Naive thymus-derived CD4-positive, alpha-beta T cell (primary cell): ENCODE measurements at regions not wholly inside any gene's neighbourhood (a gene's known extent, or its start where the extent isn't known, plus 50 kb on each side); places are given as distances from the start of the nearest gene placed in this dataset.

ENCODE experiments used
- ATAC-seq: fragments of 150-1000 bp; cut with Tn5 transposase; 2 replicates; pipeline ENCODE4 v1.10.0; 2021; ENCODE audit warnings: mild to moderate bottlenecking, moderate library complexity
- CTCF ChIA-PET: fragments of 350-600 bp; sonication (Branson Sonifier 250); formaldehyde crosslinking; loops from one replicate; lab custom pipeline; 2021; ENCODE audit warnings: antibody characterized with exemption; lab: Charles Lee
- POLR2A ChIA-PET: fragments of 350-600 bp; sonication (Branson Sonifier 250); formaldehyde crosslinking; loops from one replicate; lab custom pipeline; 2021; ENCODE audit warnings: antibody characterized with exemption, inconsistent platforms; lab: Charles Lee
- DNase-seq, 9 donors: peaks; one replicate each; pipeline versions ENCODE4 v3.0.0 to v3.0.0-alpha.2; 2020 to 2022; ENCODE audit warnings: mixed read lengths in 1 of 9
- H3K27ac ChIP-seq: one replicate; pipeline ENCODE4 v1.7.0; 2013; ENCODE audit warnings: mild to moderate bottlenecking, low read depth, low read length, moderate library complexity
- H3K27me3 ChIP-seq, 2 donors: one replicate each; pipeline ENCODE4 v1.7.0; 2013; ENCODE audit warnings: low read length in 2 of 2, mild to moderate bottlenecking in 2 of 2, moderate library complexity in 2 of 2; ENCODE audit not compliant: control insufficient read depth in 2 of 2, insufficient read depth in 2 of 2
- H3K36me3 ChIP-seq, 3 experiments: 1 replicate in 2 of 3; 2 replicates in 1 of 3; pipeline ENCODE4 v1.7.0; 2013; ENCODE audit warnings: low read length in 3 of 3, mild to moderate bottlenecking in 3 of 3, moderate library complexity in 1 of 3; ENCODE audit not compliant: insufficient read depth in 3 of 3, control insufficient read depth in 2 of 3
- H3K4me1 ChIP-seq, 2 donors: one replicate each; pipeline ENCODE4 v1.7.0; 2013; ENCODE audit warnings: low read length in 2 of 2, mild to moderate bottlenecking in 2 of 2, moderate library complexity in 1 of 2; ENCODE audit not compliant: control insufficient read depth in 2 of 2, insufficient read depth in 2 of 2
- H3K4me3 ChIP-seq: 2 replicates; pipeline ENCODE4 v1.7.0; 2013; ENCODE audit warnings: mild to moderate bottlenecking, low read length
- H3K9me3 ChIP-seq, 3 experiments: 1 replicate in 2 of 3; 2 replicates in 1 of 3; pipeline ENCODE4 v1.7.0; 2013; ENCODE audit warnings: low read length in 3 of 3; ENCODE audit not compliant: control insufficient read depth in 2 of 3
- H3K27ac Mint-ChIP-seq, 9 donors: one replicate each; pipeline ENCODE4 v1.8.0; 2020 to 2022; ENCODE audit warnings: mixed read lengths in 9 of 9, mild to moderate bottlenecking in 8 of 9, moderate library complexity in 5 of 9, inconsistent platforms in 2 of 9
- H3K27me3 Mint-ChIP-seq, 5 donors: one replicate each; pipeline ENCODE4 v1.8.0; 2021 to 2022; ENCODE audit warnings: mixed read lengths in 5 of 5, mild to moderate bottlenecking in 1 of 5
- H3K36me3 Mint-ChIP-seq, 5 donors: one replicate each; pipeline ENCODE4 v1.8.0; 2020 to 2022; ENCODE audit warnings: mixed read lengths in 5 of 5, mild to moderate bottlenecking in 3 of 5, inconsistent platforms in 1 of 5
- H3K4me1 Mint-ChIP-seq, 7 donors: one replicate each; pipeline ENCODE4 v1.8.0; 2020 to 2022; ENCODE audit warnings: mixed read lengths in 7 of 7, mild to moderate bottlenecking in 3 of 7, inconsistent platforms in 1 of 7
- H3K4me3 Mint-ChIP-seq, 10 donors: one replicate each; pipeline ENCODE4 v1.8.0; 2020 to 2022; ENCODE audit warnings: mild to moderate bottlenecking in 10 of 10, mixed read lengths in 10 of 10, moderate library complexity in 6 of 10, inconsistent platforms in 2 of 10
- H3K9me3 Mint-ChIP-seq, 11 donors: one replicate each; pipeline ENCODE4 v1.8.0; 2020 to 2022; ENCODE audit warnings: mixed read lengths in 11 of 11, mild to moderate bottlenecking in 4 of 11, inconsistent platforms in 1 of 11, moderate library complexity in 1 of 11
- intact Hi-C, 2 donors: fragments of 100-400 bp; cut with micrococcal nuclease; formaldehyde crosslinking; loops; one replicate each; pipeline ENCODE4 v1.15.1; 2023

DNA sequence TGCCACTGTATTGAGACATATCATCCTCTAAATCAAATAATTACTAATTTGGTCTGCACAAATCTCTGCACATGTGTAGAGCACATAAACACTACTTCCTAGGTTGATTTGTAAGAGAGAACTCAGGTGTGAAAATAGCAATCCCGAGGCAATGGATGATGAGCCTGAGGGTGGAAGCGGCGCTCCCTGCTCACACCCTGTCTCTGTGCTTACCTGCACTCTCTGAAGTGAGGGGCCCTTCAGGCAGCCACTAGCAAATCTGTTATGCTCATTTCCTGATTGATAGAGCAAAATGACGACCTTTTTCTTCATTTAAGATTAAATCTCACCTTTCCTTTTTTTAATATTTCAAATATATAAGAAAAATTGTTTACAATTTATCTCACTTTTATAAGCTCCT lies 1995.7 kb upstream of the AGA start:
- Histone ChIP-seq H3K27me3 (no peaks in the 10 kb centered on the region), H3K9me3 (no peaks in the 10 kb centered on the region), H3K27ac (no peak overlapping the region), H3K4me1 (no peaks in the 10 kb centered on the region), H3K4me3 (no peak overlapping the region), H3K36me3 (no peaks in the 10 kb centered on the region)
- Mint-ChIP-seq H3K27me3 (no peaks in the 10 kb centered on the region), H3K4me3 (no peak overlapping the region), H3K4me1 (no peaks in the 10 kb centered on the region), H3K27ac (no peak overlapping the region), H3K9me3 (peaks cover 0 to 14% (median 5%) of the 10 kb centered on the region in 11 donors), H3K36me3 (no peaks in the 10 kb centered on the region)
- DNase-seq (no peak), ATAC-seq (no peak)
- intact Hi-C loops: no loop called here
- POLR2A ChIA-PET: no interaction called here
- CTCF ChIA-PET: no interaction called here

DNA sequence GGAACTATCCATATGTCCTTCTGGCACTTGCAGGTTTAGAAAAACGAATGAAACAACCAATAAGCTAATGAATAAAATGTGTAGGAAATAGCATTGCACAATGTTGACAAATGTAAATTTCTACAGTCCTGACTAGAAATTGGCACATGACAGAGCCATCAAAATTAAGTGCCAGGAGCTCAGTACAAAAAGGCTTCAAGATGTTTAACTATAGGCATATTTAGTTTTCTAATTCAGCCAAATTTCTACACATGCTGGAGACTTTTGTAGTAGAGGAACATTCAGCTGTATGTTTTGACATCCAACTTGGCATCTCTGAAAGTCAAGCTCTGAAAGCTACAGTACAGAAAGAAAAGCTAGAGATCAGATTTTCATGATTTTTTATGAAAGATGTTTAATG lies 1999.4 kb upstream of the AGA start:
- DNase-seq: no peak
- Histone ChIP-seq H3K27ac (no peak overlapping the region), H3K4me3 (no peak overlapping the region), H3K9me3 (no peaks in the 10 kb centered on the region), H3K36me3 (no peaks in the 10 kb centered on the region), H3K4me1 (no peaks in the 10 kb centered on the region), H3K27me3 (no peaks in the 10 kb centered on the region)
- Mint-ChIP-seq H3K27ac (no peak overlapping the region), H3K4me1 (no peaks in the 10 kb centered on the region), H3K4me3 (no peak overlapping the region), H3K9me3 (peaks cover 0 to 24% (median 4%) of the 10 kb centered on the region in 11 donors), H3K36me3 (no peaks in the 10 kb centered on the region), H3K27me3 (no peaks in the 10 kb centered on the region)
- ChIA-PET POLR2A (no interaction called here), CTCF (no interaction called here)
- intact Hi-C loops: no loop called here
- no peak for ATAC-seq

DNA sequence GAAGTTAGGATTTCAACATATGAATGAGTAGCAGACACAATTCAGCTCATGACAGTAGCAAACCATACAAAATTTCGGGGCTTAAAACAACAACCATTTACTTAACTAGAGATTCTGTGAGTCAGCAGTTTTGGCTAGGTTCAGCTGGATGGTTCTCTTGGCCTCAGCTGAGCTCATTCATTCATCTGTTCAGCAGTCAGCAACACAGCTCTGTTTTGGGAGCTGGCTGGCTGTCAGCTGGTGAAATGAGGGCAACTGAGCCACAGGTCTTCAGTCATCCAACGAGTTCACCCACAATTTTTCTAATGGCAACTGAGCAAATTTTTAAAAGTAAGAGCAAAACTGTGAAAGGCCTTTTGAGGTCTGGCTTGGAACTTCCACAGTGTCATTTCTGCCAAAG lies 2005.1 kb upstream of the AGA start:
- Mint-ChIP-seq H3K4me3 (no peak overlapping the region), H3K9me3 (peaks cover 0 to 22% (median 6%) of the 10 kb centered on the region in 11 donors), H3K36me3 (no peaks in the 10 kb centered on the region), H3K27me3 (no peaks in the 10 kb centered on the region), H3K27ac (no peak overlapping the region), H3K4me1 (no peaks in the 10 kb centered on the region)
- Histone ChIP-seq H3K36me3 (no peaks in the 10 kb centered on the region), H3K27me3 (no peaks in the 10 kb centered on the region), H3K27ac (no peak overlapping the region), H3K9me3 (no peaks in the 10 kb centered on the region), H3K4me1 (no peaks in the 10 kb centered on the region), H3K4me3 (no peak overlapping the region)
- POLR2A ChIA-PET: no interaction called here
- no peak for ATAC-seq
- no peak for DNase-seq
- intact Hi-C loops: no loop called here
- CTCF ChIA-PET: no interaction called here

DNA sequence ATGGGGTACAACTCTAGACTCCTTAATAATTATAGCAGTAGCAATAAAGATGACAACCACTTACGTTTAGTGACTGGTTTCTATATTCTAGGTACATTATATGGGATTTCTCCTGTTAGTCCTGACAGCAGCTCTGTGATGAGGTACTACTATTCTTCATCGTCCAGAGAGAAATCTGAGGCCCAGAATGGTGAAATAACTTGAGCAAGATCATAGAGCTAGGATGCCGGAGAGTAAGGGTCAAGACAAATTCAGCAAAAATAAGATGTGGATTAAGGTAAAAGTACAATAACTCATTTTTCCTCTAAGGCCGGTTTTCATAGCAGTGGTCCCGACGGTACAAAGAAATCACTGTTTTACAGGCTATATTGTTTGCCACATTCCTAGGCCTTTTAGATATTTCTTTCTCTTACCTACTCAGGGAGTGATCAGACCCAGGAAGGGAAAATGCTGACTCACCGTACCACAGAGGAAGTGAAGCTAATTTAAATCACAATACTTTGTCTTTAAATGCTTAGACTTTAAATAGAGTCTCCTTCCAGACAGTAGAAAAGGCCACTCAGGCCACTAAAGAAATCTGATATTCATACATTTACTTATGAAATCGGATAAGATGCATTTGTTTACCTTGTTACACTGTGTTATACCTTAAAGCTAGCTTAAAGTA lies 2023.0 kb upstream of the AGA start:
- ATAC-seq (no peak), DNase-seq (no peak)
- no peak overlapping the region for H3K27ac ChIP-seq
- H3K9me3 Mint-ChIP-seq: peaks cover 0 to 16% (median 3%) of the 10 kb centered on the region in 11 donors
- H3K4me1 ChIP-seq: no peaks in the 10 kb centered on the region
- H3K27me3 ChIP-seq: no peaks in the 10 kb centered on the region
- no peaks in the 10 kb centered on the region for H3K36me3 Mint-ChIP-seq
- no peaks in the 10 kb centered on the region for H3K27me3 Mint-ChIP-seq
- H3K27ac Mint-ChIP-seq: no peak overlapping the region
- H3K9me3 ChIP-seq: no peaks in the 10 kb centered on the region
- POLR2A ChIA-PET: no interaction called here
- CTCF ChIA-PET: no interaction called here
- no peak overlapping the region for H3K4me3 Mint-ChIP-seq
- no peaks in the 10 kb centered on the region for H3K4me1 Mint-ChIP-seq
- H3K4me3 ChIP-seq: no peak overlapping the region
- intact Hi-C loops: no loop called here
- no peaks in the 10 kb centered on the region for H3K36me3 ChIP-seq

DNA sequence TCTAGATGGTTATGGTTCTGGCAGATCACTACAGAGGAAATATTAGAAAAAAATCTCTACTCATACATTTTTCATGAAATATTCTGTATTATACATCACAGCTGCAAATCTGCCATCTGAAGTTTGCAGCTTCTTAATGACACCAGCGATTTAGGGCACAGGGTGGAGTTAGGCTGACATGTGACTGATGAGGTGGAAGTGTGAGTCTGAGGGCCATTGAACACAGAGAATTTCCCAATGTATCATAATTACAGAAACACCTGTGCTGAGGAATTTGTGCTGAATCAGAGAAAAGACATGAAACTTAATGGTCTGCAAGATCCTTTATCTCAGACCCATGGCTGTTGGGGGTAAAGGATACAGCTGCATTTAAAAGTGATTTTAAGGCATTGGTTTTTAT lies 2025.6 kb upstream of the AGA start:
- ATAC-seq (no peak), DNase-seq (no peak)
- no peaks in the 10 kb centered on the region for H3K4me1 Mint-ChIP-seq
- no peak overlapping the region for H3K4me3 ChIP-seq
- no peaks in the 10 kb centered on the region for H3K27me3 ChIP-seq
- CTCF ChIA-PET: no interaction called here
- H3K27me3 Mint-ChIP-seq: no peaks in the 10 kb centered on the region
- no peak overlapping the region for H3K4me3 Mint-ChIP-seq
- H3K36me3 ChIP-seq: no peaks in the 10 kb centered on the region
- intact Hi-C loops: no loop called here
- H3K4me1 ChIP-seq: no peaks in the 10 kb centered on the region
- H3K27ac Mint-ChIP-seq: no peak overlapping the region
- H3K36me3 Mint-ChIP-seq: no peaks in the 10 kb centered on the region
- no peaks in the 10 kb centered on the region for H3K9me3 ChIP-seq
- no peak overlapping the region for H3K27ac ChIP-seq
- POLR2A ChIA-PET: no interaction called here
- H3K9me3 Mint-ChIP-seq: peaks cover 0 to 28% (median 3%) of the 10 kb centered on the region in 11 donors

DNA sequence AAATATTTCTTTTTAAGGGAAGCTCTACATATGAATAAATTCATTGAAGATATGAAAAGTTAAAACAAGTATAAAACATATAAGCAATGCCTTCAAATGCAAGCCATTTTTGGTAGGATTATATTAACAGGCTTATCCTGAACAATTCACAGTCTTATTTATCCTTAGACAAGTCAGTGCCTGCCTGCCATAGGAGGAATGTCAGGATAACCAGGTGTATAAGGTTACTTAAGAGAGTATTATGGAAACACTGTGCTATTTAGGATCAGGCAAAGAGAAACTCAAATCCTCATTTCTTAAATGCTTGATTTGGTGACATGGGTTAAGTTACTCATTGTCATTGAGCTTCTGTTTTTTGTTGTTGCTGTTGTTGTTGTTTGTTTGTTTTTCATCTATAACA lies 2029.9 kb upstream of the AGA start:
- DNase-seq: no peak
- ATAC-seq: no peak
- Mint-ChIP-seq H3K9me3 (peaks cover 0 to 28% (median 6%) of the 10 kb centered on the region in 11 donors), H3K27me3 (no peaks in the 10 kb centered on the region), H3K4me1 (no peaks in the 10 kb centered on the region), H3K36me3 (no peaks in the 10 kb centered on the region), H3K27ac (no peak overlapping the region), H3K4me3 (no peak overlapping the region)
- POLR2A ChIA-PET: no interaction called here
- Histone ChIP-seq H3K27ac (no peak overlapping the region), H3K36me3 (no peaks in the 10 kb centered on the region), H3K4me3 (no peak overlapping the region), H3K27me3 (no peaks in the 10 kb centered on the region), H3K4me1 (no peaks in the 10 kb centered on the region), H3K9me3 (no peaks in the 10 kb centered on the region)
- CTCF ChIA-PET: no interaction called here
- intact Hi-C loops: no loop called here

DNA sequence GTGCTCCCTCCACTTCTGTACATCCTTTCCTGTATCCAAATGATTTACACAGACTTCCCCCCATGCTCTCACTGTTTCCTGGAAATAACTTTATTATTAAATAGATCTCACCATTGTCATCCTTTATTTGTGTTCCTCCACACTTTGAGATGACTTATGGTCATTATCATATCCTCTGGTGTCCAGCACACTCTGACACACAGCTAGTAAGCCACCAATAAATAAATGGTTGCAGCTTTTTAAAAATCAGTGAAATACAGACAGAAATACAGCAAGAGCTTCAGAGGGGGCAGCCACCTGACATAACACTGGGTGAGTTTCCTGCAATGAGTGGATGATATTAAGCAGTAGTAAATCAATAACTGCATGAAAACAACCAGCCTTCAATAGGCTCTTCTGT lies 2036.4 kb upstream of the AGA start:
- no peak overlapping the region for H3K4me3 ChIP-seq
- Mint-ChIP-seq H3K4me3 (no peak overlapping the region), H3K36me3 (no peaks in the 10 kb centered on the region), H3K4me1 (no peaks in the 10 kb centered on the region), H3K9me3 (peaks cover 4 to 23% (median 7%) of the 10 kb centered on the region in 11 donors), H3K27ac (no peak overlapping the region), H3K27me3 (no peaks in the 10 kb centered on the region)
- POLR2A ChIA-PET: no interaction called here
- no peak overlapping the region for H3K27ac ChIP-seq
- no peak for DNase-seq
- H3K4me1 ChIP-seq: no peaks in the 10 kb centered on the region
- ATAC-seq: no peak
- H3K36me3 ChIP-seq: no peaks in the 10 kb centered on the region
- CTCF ChIA-PET: no interaction called here
- no peaks in the 10 kb centered on the region for H3K9me3 ChIP-seq
- intact Hi-C loops: no loop called here
- no peaks in the 10 kb centered on the region for H3K27me3 ChIP-seq
